GM12878 (cell line): ENCODE measurements at regions not wholly inside any gene's neighbourhood (a gene's known extent, or its start where the extent isn't known, plus 50 kb on each side); places are given as distances from the start of the nearest gene placed in this dataset.

ENCODE experiments used
- BMI1 ChIP-seq: fragments of 450-650 bp; IDR thresholded peaks from 2 replicates; pipeline ENCODE4 v1.6.1; 2016; ENCODE audit warnings: mild to moderate bottlenecking, moderate library complexity, borderline replicate concordance
- FOXM1 ChIP-seq: IDR thresholded peaks from 2 replicates; pipeline ENCODE4 v1.6.1; 2012; ENCODE audit warnings: low read depth, mild to moderate bottlenecking, inconsistent platforms, low read length, moderate library complexity
- GABPA ChIP-seq: IDR thresholded peaks from 2 replicates; pipeline ENCODE4 v1.6.1; 2014; ENCODE audit warnings: antibody characterized with exemption, low read depth, mild to moderate bottlenecking, inconsistent platforms
- HDGF ChIP-seq: fragments of 450-650 bp; IDR thresholded peaks from 2 replicates; pipeline ENCODE4 v1.6.1; 2016; ENCODE audit warnings: antibody characterized with exemption
- JUND ChIP-seq: IDR thresholded peaks from 2 replicates; pipeline ENCODE4 v1.6.1; 2012; ENCODE audit warnings: low read depth, mild to moderate bottlenecking, low read length, improper control_type of control experiment, moderate library complexity
- NFXL1 ChIP-seq: fragments of 450-650 bp; IDR thresholded peaks from 2 replicates; pipeline ENCODE4 v1.6.1; 2017; ENCODE audit warnings: antibody characterized with exemption, mild to moderate bottlenecking, borderline replicate concordance
- PML ChIP-seq: IDR thresholded peaks from 2 replicates; pipeline ENCODE4 v1.6.1; 2012; ENCODE audit warnings: low read length, inconsistent platforms
- POLR2AphosphoS5 ChIP-seq: IDR thresholded peaks from 2 replicates; pipeline ENCODE4 v1.6.1; 2011; ENCODE audit warnings: mild to moderate bottlenecking, low read length, inconsistent platforms
- RAD51 ChIP-seq: fragments of 450-650 bp; IDR thresholded peaks from 2 replicates; pipeline ENCODE4 v1.6.1; 2016; ENCODE audit warnings: moderate library complexity, mild to moderate bottlenecking, inconsistent platforms
- SMARCA5 ChIP-seq: fragments of 450-650 bp; IDR thresholded peaks from 2 replicates; pipeline ENCODE4 v1.6.1; 2017; ENCODE audit warnings: mild to moderate bottlenecking
- STAT3 ChIP-seq: IDR thresholded peaks from 2 replicates; pipeline ENCODE4 v1.6.1; 2011; ENCODE audit warnings: low read depth, low read length, improper control_type of control experiment
- SUPT20H ChIP-seq: IDR thresholded peaks from 2 replicates; pipeline ENCODE4 v1.6.1; 2011; ENCODE audit warnings: low read depth, mild to moderate bottlenecking, low read length, moderate library complexity, borderline replicate concordance; ENCODE audit not compliant: control insufficient read depth
- TCF7 ChIP-seq: IDR thresholded peaks from 2 replicates; pipeline ENCODE4 v1.6.1; 2014; ENCODE audit warnings: antibody characterized with exemption, borderline replicate concordance
- TF ChIP-seq, protein P1 (sequence below), 3 experiments: IDR thresholded peaks in 2 of 3; conservative IDR thresholded peaks in 1 of 3; 2 replicates each; pipeline ENCODE4 v1.5.1; 2011; ENCODE audit warnings: low read depth in 3 of 3, low read length in 3 of 3, mild to moderate bottlenecking in 3 of 3, control low read depth in 2 of 3, moderate library complexity in 2 of 3, inconsistent platforms in 1 of 3, mixed read lengths in 1 of 3; ENCODE audit not compliant: control insufficient read depth in 2 of 3, insufficient read depth in 1 of 3; ENCODE audit errors: extremely low read depth in 1 of 3
- TF ChIP-seq, protein P2 (sequence below): IDR thresholded peaks from 2 replicates; pipeline ENCODE4 v1.6.1; 2012; ENCODE audit warnings: mild to moderate bottlenecking, low read depth, low read length
- TF ChIP-seq, protein P3 (sequence below): fragments of 450-650 bp; formaldehyde crosslinking; IDR thresholded peaks from 2 replicates; pipeline ENCODE4 v1.4.0; 2022; ENCODE audit warnings: mild to moderate bottlenecking, moderate library complexity
- TF ChIP-seq, protein P4 (sequence below): fragments of 450-650 bp; conservative IDR thresholded peaks from 2 replicates; pipeline ENCODE4 v1.6.1; 2017; ENCODE audit warnings: mild to moderate bottlenecking, moderate library complexity

DNA sequence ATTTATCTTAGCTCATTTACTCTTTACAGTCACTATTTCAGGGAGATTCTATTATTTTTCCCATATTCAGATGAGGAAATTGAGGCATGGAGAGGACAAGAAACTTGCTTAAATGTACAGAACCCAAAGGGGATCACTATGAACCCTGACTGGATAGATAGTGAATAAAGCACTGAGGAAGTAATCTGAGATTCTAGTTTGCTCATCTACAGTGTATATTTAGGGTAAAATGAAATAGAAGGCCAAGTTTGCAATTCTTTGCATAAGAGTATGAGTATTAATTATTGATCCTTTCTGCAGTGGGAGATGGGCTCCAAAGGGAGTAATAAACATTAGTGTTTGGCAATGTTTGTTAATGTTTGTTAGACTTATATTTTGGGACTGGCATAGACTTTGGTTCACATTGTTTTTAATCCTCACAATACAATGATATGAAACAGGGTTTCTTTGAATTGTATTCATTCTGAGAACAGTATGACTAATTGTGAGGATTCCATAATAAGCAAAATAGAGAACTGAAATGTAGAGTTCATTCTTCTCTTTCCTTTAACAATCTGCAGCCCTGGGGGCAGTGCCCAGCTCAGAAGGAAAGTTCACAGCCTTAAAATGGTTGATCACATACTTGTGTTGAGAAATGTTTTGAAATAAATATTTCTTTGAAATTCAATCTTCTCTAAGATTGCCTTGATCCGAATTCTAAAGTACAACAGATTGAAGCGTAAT lies 131.0 kb upstream of the ZNF804B start (continued):
- TF ChIP-seq JUND: peak; percentile 91
- TF ChIP-seq RAD51: no peak; the same call in 1 of the 2 replicates
- TF ChIP-seq TCF7: peak; percentile 67
- TF ChIP-seq, protein P1, sequence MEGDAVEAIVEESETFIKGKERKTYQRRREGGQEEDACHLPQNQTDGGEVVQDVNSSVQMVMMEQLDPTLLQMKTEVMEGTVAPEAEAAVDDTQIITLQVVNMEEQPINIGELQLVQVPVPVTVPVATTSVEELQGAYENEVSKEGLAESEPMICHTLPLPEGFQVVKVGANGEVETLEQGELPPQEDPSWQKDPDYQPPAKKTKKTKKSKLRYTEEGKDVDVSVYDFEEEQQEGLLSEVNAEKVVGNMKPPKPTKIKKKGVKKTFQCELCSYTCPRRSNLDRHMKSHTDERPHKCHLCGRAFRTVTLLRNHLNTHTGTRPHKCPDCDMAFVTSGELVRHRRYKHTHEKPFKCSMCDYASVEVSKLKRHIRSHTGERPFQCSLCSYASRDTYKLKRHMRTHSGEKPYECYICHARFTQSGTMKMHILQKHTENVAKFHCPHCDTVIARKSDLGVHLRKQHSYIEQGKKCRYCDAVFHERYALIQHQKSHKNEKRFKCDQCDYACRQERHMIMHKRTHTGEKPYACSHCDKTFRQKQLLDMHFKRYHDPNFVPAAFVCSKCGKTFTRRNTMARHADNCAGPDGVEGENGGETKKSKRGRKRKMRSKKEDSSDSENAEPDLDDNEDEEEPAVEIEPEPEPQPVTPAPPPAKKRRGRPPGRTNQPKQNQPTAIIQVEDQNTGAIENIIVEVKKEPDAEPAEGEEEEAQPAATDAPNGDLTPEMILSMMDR (IDR thresholded peaks at IDR 0.05 in 2 of 3, conservative IDR thresholded peaks at IDR 0.05 in 1 of 3; ENCODE audit: control insufficient read depth in 2 of 3, extremely low read depth in 1 of 3, insufficient read depth in 1 of 3, low read depth in 3 of 3, low read length in 3 of 3): no peak
- peak; percentile 50; the same call in 1 of the 2 replicates for TF ChIP-seq PML
- TF ChIP-seq GABPA: peak; percentile 60; the same call in 1 of the 2 replicates
- no peak for TF ChIP-seq POLR2AphosphoS5
- no peak for TF ChIP-seq NFXL1
- TF ChIP-seq STAT3: peak; percentile 37; the same call in 1 of the 2 replicates
- TF ChIP-seq, protein P2, sequence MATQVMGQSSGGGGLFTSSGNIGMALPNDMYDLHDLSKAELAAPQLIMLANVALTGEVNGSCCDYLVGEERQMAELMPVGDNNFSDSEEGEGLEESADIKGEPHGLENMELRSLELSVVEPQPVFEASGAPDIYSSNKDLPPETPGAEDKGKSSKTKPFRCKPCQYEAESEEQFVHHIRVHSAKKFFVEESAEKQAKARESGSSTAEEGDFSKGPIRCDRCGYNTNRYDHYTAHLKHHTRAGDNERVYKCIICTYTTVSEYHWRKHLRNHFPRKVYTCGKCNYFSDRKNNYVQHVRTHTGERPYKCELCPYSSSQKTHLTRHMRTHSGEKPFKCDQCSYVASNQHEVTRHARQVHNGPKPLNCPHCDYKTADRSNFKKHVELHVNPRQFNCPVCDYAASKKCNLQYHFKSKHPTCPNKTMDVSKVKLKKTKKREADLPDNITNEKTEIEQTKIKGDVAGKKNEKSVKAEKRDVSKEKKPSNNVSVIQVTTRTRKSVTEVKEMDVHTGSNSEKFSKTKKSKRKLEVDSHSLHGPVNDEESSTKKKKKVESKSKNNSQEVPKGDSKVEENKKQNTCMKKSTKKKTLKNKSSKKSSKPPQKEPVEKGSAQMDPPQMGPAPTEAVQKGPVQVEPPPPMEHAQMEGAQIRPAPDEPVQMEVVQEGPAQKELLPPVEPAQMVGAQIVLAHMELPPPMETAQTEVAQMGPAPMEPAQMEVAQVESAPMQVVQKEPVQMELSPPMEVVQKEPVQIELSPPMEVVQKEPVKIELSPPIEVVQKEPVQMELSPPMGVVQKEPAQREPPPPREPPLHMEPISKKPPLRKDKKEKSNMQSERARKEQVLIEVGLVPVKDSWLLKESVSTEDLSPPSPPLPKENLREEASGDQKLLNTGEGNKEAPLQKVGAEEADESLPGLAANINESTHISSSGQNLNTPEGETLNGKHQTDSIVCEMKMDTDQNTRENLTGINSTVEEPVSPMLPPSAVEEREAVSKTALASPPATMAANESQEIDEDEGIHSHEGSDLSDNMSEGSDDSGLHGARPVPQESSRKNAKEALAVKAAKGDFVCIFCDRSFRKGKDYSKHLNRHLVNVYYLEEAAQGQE: no peak
- TF ChIP-seq BMI1: peak; percentile 91
- TF ChIP-seq SMARCA5: no peak
- TF ChIP-seq SUPT20H: no peak
- TF ChIP-seq FOXM1: peak; percentile 94
- TF ChIP-seq HDGF: no peak
- TF ChIP-seq, protein P3, sequence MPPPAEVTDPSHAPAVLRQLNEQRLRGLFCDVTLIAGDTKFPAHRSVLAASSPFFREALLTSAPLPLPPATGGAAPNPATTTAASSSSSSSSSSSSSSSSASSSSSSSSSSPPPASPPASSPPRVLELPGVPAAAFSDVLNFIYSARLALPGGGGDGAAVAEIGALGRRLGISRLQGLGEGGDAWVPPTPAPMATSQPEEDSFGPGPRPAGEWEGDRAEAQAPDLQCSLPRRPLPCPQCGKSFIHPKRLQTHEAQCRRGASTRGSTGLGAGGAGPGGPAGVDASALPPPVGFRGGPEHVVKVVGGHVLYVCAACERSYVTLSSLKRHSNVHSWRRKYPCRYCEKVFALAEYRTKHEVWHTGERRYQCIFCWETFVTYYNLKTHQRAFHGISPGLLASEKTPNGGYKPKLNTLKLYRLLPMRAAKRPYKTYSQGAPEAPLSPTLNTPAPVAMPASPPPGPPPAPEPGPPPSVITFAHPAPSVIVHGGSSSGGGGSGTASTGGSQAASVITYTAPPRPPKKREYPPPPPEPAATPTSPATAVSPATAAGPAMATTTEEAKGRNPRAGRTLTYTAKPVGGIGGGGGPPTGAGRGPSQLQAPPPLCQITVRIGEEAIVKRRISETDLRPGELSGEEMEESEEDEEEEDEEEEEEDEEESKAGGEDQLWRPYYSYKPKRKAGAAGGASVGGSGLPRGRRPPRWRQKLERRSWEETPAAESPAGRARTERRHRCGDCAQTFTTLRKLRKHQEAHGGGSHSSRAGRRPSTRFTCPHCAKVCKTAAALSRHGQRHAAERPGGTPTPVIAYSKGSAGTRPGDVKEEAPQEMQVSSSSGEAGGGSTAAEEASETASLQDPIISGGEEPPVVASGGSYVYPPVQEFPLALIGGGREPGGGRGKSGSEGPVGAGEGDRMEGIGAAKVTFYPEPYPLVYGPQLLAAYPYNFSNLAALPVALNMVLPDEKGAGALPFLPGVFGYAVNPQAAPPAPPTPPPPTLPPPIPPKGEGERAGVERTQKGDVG: no peak
- TF ChIP-seq, protein P4, sequence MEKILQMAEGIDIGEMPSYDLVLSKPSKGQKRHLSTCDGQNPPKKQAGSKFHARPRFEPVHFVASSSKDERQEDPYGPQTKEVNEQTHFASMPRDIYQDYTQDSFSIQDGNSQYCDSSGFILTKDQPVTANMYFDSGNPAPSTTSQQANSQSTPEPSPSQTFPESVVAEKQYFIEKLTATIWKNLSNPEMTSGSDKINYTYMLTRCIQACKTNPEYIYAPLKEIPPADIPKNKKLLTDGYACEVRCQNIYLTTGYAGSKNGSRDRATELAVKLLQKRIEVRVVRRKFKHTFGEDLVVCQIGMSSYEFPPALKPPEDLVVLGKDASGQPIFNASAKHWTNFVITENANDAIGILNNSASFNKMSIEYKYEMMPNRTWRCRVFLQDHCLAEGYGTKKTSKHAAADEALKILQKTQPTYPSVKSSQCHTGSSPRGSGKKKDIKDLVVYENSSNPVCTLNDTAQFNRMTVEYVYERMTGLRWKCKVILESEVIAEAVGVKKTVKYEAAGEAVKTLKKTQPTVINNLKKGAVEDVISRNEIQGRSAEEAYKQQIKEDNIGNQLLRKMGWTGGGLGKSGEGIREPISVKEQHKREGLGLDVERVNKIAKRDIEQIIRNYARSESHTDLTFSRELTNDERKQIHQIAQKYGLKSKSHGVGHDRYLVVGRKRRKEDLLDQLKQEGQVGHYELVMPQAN: no peak; the same call in 1 of the 2 replicates
